HS-27A (cell line): ENCODE measurements at regions not wholly inside any gene's neighbourhood (a gene's known extent, or its start where the extent isn't known, plus 50 kb on each side); places are given as distances from the start of the nearest gene placed in this dataset.
A peak's percentile ranks its signal among the peaks of the same experiment; 100 is the strongest.

ENCODE experiments used
- DNase-seq: peaks from one replicate; pipeline ENCODE4 v3.0.0-alpha.2; 2012; ENCODE audit warnings: low read depth, missing footprints

DNA sequence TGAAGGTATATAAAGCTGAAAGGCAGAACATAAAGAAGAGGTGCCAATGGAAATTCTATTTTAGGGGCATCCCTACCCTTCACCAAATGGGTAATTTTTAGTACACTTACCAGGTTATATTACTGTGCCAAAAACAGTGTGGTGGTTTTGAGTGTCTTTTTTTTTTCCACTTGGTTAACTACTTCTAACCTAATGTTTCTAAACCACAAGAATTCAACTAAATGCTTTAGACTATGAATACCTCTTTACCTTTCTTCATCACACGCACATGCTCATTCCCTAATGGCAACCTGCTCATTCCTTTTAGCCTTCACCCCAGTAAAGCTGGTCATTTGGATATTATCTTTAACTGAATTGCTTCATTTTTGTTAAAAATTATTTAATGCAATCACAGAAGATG lies 215.6 kb downstream of the PIK3R1 start:
- no peak for DNase-seq

- DNase-seq: no peak
These were observed 216.2 kb downstream of the PIK3R1 start for GRCh38 chr5:68431601-68432337.

- DNase-seq: no peak
These were observed 217.1 kb downstream of the PIK3R1 start for GRCh38 chr5:68432682-68433081.

GRCh38 chr5:68433526-68433922 lies 218.0 kb downstream of the PIK3R1 start:
- no peak for DNase-seq

DNA sequence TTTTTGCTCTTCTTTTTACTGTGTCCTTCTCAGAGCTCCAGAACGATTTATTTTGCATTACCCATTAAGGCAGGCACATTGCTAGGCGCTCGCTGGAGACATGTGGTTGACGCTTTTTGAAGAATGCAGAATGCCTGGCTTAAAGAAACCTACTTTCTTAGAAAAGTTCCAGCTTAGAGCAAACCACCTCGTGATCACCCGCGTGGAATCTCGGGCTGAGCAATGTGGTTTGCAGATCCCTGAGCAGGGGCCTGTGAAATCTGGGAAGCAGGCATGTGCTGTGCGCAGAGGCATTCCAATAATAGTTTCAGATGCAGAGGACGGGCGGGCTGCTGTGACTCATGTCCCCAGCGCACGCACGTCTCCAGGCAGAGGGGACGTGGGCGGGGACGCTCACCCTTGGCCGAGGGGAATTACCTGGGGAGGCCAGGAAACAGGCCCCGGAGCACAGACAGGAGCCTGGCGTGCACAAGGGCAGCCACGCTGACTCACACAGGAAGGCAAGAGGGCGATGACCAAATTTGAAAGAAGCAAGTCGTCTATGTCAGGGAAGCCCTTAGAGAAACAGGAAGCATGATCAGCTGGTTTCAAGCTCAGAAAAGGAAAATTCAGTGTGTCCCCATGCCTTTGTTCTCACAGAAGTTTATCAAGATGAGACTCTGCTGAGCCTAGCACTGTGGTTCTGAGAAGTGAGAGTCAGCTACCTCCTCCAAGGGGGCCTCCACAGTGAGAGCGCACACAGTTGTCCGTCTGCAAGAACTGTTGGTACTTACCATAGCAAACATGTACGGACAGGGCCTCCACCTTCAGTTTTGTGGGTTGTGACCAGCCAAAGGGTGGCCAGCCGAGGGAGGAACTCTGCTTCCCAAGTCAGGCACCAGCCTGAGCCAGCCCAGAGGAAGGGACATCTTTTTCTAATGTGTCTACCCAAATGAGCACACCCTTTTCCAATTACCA lies 218.6 kb downstream of the PIK3R1 start:
- peak; percentile 81 for DNase-seq

GRCh38 chr5:68435611-68436010 lies 220.1 kb downstream of the PIK3R1 start:
- DNase-seq: no peak

DNA sequence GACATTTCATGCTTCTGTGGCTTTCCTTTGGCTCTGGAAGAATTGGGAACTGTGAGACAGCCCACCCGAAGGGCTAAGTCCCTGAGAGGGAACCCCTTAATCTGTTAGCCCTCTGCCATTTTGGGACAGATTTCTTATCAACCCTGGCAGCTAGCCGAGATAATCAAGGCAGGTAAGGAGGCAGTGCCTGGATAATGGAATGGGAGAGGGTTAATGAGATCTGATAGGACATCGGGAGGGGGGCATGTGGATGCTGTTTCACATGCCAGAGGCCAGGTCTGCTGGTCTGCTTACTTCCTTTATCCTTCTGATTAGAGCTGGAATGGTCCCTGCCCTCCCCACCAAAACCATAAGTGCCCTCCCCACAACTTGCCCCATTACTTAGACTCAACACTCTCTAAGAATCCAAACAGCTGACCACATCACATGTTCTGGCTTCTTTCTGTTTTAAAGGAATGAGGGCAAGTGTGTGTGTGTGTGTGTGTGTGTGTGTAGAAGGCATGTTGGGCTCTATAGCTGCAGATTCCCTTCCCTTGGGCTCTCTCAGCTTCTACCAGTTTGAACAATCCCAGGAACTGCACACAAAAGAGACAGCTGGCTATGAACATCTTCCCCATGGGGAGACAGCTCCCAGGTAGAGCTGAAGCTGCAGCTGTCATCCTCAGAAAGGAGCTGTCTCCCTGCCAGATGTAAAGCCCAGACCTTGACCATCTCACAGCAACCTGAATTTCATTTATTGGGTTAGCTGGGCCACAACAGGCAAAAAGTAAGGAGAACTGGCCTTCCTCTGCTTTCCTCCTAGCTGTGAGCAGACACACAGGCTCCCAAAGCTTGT lies 221.3 kb downstream of the PIK3R1 start:
- no peak for DNase-seq

DNA sequence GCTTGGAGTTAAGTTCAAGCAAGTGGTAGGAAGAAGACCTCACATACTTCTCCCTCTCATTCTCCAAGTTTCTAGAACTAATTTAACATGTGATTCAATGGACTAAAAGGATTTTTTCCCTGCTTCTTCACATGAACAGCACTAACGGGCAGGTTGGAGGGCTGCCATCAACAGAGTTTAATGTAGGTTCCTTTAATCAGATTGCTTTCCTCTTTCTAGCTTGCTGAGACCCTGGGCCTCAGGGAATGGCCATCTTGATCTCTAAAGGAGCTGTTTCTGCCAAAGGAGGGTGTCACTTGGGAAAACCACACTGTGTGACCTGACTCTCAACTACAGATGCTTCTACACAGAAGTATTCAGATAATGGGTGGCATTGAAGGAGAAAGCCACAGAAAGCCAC lies 223.3 kb downstream of the PIK3R1 start:
- DNase-seq: no peak

GRCh38 chr5:68440245-68440644 lies 224.7 kb downstream of the PIK3R1 start:
- DNase-seq: no peak

DNA sequence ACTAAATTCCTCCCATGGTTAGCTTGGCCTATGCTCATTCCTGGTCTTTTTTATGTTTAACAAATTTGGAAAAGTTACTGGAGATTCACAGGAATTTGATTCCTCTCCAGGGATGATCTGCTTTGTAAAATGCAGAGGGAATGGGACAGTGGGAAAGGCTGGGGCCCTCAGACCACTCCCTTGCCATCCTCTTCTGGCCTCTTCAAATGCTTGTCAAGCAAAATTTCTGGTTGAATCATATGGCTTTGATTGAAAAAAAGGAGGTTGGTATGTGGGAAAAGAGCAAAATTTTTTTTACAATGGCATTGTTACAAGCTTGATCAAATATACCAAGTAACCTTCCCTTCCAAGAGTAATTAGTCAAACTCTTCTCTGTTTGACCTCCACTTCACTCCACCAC lies 225.1 kb downstream of the PIK3R1 start:
- DNase-seq: no peak

GRCh38 chr5:68441309-68442073 lies 225.9 kb downstream of the PIK3R1 start:
- DNase-seq: no peak

GRCh38 chr5:68443091-68443490 lies 227.5 kb downstream of the PIK3R1 start:
- no peak for DNase-seq

DNA sequence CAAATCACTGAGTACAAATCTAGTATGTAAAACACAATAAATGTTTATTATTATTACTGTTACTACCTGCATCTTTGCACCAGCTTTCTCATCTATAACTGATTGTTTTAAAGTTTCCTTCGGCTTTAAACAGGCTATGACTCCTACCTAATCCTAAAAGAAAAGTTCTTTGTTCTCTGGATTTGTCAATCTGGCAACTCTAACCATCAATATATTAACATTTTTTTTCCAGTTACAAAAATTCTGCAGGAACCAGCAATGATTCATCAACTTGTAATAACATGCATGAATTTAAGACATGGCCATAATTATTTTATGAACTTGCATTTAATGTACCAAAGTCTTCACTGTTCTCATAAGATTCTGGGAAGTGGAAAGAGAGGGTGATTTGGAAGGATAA lies 228.5 kb downstream of the PIK3R1 start:
- DNase-seq: no peak

DNA sequence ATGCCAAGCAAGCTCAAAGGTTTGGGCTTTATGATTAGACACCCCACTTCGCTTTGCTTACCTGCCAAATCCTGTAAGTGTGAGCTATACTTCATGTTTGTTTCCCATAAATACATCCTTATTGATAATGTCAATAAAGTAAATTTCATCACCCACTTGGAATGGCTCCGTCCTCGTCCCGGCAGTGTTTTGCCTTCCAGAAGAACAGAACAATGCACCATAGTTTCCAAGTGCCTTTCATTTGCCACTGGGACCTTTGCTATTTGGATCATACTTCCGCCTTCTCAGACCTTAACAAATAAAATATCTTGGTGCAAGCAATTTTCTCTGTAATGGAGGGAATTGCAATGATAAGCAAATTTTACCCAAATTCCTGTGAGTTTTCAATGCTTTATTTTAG lies 229.3 kb downstream of the PIK3R1 start:
- no peak for DNase-seq

GRCh38 chr5:68445257-68446069 lies 229.9 kb downstream of the PIK3R1 start:
- no peak for DNase-seq

DNA sequence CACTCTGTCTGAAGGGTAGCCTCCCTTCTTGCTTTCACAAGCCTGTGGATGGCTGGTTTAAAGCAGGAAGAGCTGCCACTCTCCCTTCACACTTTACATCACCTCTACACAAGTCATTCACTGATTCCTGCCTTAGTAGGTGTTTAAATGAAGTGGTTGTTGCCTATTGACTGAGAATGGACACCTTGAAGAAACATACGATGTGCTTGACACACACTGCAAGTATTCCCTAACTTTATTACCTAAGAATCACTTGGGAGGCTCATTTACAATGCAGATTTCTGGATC lies 230.5 kb downstream of the PIK3R1 start:
- no peak for DNase-seq

GRCh38 chr5:68446487-68446894 lies 230.9 kb downstream of the PIK3R1 start:
- DNase-seq: no peak

GRCh38 chr5:68447136-68447929 lies 231.8 kb downstream of the PIK3R1 start:
- no peak for DNase-seq

DNA sequence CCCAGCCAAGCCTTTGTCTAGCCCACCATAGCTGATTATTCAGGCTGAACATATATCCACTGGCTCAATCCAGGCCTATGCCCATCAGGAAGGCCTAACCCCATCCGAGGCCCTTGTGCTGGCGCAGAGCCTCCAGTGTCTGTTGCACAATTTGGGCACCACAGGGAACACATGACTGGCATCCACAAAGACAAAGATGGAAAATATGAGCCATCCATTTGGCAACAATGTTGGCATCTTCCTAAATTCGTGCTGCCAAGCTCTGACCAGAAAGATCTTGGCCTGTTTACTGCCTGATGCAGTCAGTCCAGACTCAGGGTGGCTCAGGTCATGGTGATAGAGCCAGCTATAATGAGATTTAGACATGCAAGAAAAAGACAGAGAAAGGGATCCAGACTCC lies 233.8 kb downstream of the PIK3R1 start:
- no peak for DNase-seq

DNA sequence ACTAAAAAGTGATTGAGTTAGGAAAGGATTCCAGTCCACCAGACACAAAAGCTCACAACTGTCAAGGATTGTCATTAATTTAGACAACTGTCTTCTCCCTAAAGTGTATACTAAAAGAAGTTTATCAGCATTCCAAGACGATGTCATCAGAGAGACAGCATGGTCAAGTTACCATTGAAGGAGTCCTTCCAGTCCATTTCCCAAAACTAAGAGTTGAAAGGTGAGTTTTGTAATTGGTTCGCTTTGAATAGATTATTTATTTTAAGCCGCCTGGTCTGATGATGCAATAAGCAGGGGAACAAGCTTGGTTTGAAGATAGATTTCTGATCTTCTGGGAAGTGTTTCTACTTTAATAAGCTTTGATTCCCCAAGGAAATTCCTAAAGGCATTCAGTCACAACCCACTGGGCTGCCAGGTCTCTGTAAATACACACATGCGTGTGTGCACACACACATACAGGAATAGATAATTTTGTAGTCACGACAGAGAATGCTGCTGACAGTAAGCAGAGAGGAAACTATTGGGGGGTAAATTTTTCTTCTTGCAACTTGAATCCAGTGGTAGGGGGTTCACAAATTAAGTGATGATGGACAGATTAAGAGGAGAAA lies 234.8 kb downstream of the PIK3R1 start:
- no peak for DNase-seq
